IMR-90 (cell line): ENCODE measurements at regions not wholly inside any gene's neighbourhood (a gene's known extent, or its start where the extent isn't known, plus 50 kb on each side); places are given as distances from the start of the nearest gene placed in this dataset.

Experiments used
- ATAC-seq: fragments of 200-7000 bp; cut with Tn5 transposase; 2 replicates; pipeline ENCODE4 v1.9.1; 2020; ENCODE audit warnings: low read depth, mild to moderate bottlenecking, moderate library complexity
- BruUV-seq: library from RNA; stranded (reverse); fragments of 400-500 nt; replicated peaks from 2 replicates; lab custom pipeline; 2021; lab: Mats Ljungman, UMichigan
- CTCF ChIA-PET: fragments of 300-600 bp; formaldehyde crosslinking; extraction: SDS; loops from one replicate; lab custom pipeline; 2021; ENCODE audit warnings: antibody characterized with exemption; lab: Yijun Ruan, JAX
- POLR2A ChIA-PET: fragments of 300-600 bp; sonication (Branson Sonifier 250); formaldehyde crosslinking; loops from one replicate; lab custom pipeline; 2022; ENCODE audit warnings: antibody characterized with exemption; ENCODE audit not compliant: unreplicated experiment; lab: Charles Lee
- DNase-seq: peaks from one replicate; pipeline ENCODE4 v3.0.0; 2013
- H2AFZ ChIP-seq: replicated peaks from 2 replicates; pipeline ENCODE3; 2013; ENCODE audit warnings: low read length, mild to moderate bottlenecking; ENCODE audit not compliant: poor library complexity
- H2AK5ac ChIP-seq: 2 replicates; pipeline ENCODE4 v1.6.1; 2013; ENCODE audit warnings: low read depth, low read length, inconsistent platforms
- H2AK9ac ChIP-seq: replicated peaks from 2 replicates; pipeline ENCODE3; 2013; ENCODE audit warnings: mild to moderate bottlenecking, low read depth, low read length, moderate library complexity; ENCODE audit not compliant: poor library complexity
- H2BK120ac ChIP-seq: 2 replicates; pipeline ENCODE4 v1.6.1; 2013; ENCODE audit warnings: low read depth, low read length, inconsistent platforms
- H2BK15ac ChIP-seq: 3 replicates; pipeline ENCODE4 v1.6.1; 2013; ENCODE audit warnings: low read depth, low read length, inconsistent platforms
- H2BK20ac ChIP-seq: 2 replicates; pipeline ENCODE4 v1.6.1; 2013; ENCODE audit warnings: low read depth, mild to moderate bottlenecking, inconsistent platforms, low read length, moderate library complexity
- H2BK5ac ChIP-seq: 2 replicates; pipeline ENCODE4 v1.6.1; 2013; ENCODE audit warnings: mild to moderate bottlenecking, low read depth, low read length, inconsistent platforms; ENCODE audit not compliant: poor library complexity, severe bottlenecking
- H3K14ac ChIP-seq: replicated peaks from 2 replicates; pipeline ENCODE4 v1.6.1; 2013; ENCODE audit warnings: low read depth, low read length, inconsistent platforms
- H3K18ac ChIP-seq: 2 replicates; pipeline ENCODE4 v1.6.1; 2013; ENCODE audit warnings: low read depth, low read length, control low read depth
- H3K23ac ChIP-seq: 2 replicates; pipeline ENCODE4 v1.6.1; 2013; ENCODE audit warnings: low read depth, low read length, inconsistent platforms
- H3K27ac ChIP-seq: 2 replicates; pipeline ENCODE4 v1.5.1; 2013; ENCODE audit warnings: mild to moderate bottlenecking, control low read depth, low read length; ENCODE audit not compliant: insufficient read depth
- H3K27me3 ChIP-seq: 2 replicates; pipeline ENCODE4 v1.6.1; 2013; ENCODE audit warnings: low read length; ENCODE audit not compliant: control insufficient read depth, insufficient read depth
- H3K36me3 ChIP-seq: 2 replicates; pipeline ENCODE4 v1.6.1; 2013; ENCODE audit warnings: low read length, mixed read lengths; ENCODE audit not compliant: control insufficient read depth, insufficient read depth
- H3K4ac ChIP-seq: 2 replicates; pipeline ENCODE4 v1.6.1; 2013; ENCODE audit warnings: low read depth, low read length, inconsistent platforms
- H3K4me1 ChIP-seq: 2 replicates; pipeline ENCODE4 v1.6.1; 2013; ENCODE audit warnings: low read length, mixed read lengths; ENCODE audit not compliant: control insufficient read depth, insufficient read depth
- H3K4me2 ChIP-seq: 2 replicates; pipeline ENCODE4 v1.6.1; 2013; ENCODE audit warnings: low read depth, mild to moderate bottlenecking, control low read depth, low read length, moderate library complexity
- H3K4me3 ChIP-seq: 2 replicates; pipeline ENCODE4 v1.5.1; 2013; ENCODE audit warnings: low read depth, mild to moderate bottlenecking, control low read depth, low read length, moderate library complexity; ENCODE audit not compliant: insufficient read depth
- H3K56ac ChIP-seq: 2 replicates; pipeline ENCODE4 v1.6.1; 2013; ENCODE audit warnings: low read length, inconsistent platforms; ENCODE audit not compliant: insufficient read depth; ENCODE audit errors: extremely low read depth
- H3K79me1 ChIP-seq, 2 experiments: 2 replicates each; pipeline ENCODE4 v1.6.1; 2013; ENCODE audit warnings: low read length in 2 of 2, inconsistent platforms in 1 of 2, low read depth in 1 of 2
- H3K9ac ChIP-seq: 2 replicates; pipeline ENCODE4 v1.6.1; 2013; ENCODE audit warnings: low read depth, low read length, control low read depth
- H3K9me1 ChIP-seq: 2 replicates; pipeline ENCODE4 v1.6.1; 2013; ENCODE audit warnings: low read length, inconsistent platforms; ENCODE audit not compliant: insufficient read depth
- H3K9me3 ChIP-seq: 2 replicates; pipeline ENCODE4 v1.6.1; 2013; ENCODE audit warnings: low read length; ENCODE audit not compliant: control insufficient read depth, insufficient read depth
- H4K20me1 ChIP-seq: 2 replicates; pipeline ENCODE4 v1.6.1; 2013; ENCODE audit warnings: low read length, inconsistent platforms; ENCODE audit not compliant: insufficient read depth
- H4K5ac ChIP-seq: 2 replicates; pipeline ENCODE4 v1.6.1; 2013; ENCODE audit warnings: mild to moderate bottlenecking, low read depth, low read length, control low read depth
- H4K8ac ChIP-seq, 2 experiments: 2 replicates each; pipeline ENCODE4 v1.6.1; 2013; ENCODE audit warnings: low read depth in 2 of 2, low read length in 2 of 2, control low read depth in 1 of 2, inconsistent platforms in 1 of 2
- H4K91ac ChIP-seq: 2 replicates; pipeline ENCODE4 v1.6.1; 2013; ENCODE audit warnings: low read depth, low read length, inconsistent platforms; ENCODE audit not compliant: insufficient read depth
- CHD1 ChIP-seq: IDR thresholded peaks from 2 replicates; pipeline ENCODE4 v1.6.1; 2012; ENCODE audit warnings: low read depth, low read length, improper control_type of control experiment
- RCOR1 ChIP-seq: IDR thresholded peaks from 2 replicates; pipeline ENCODE4 v1.6.1; 2012; ENCODE audit warnings: mild to moderate bottlenecking, low read length, improper control_type of control experiment; ENCODE audit not compliant: insufficient replicate concordance
- WGBS, 2 experiments: methylation state at CpG; one replicate each; pipeline versions ENCODE4 v1.1.5 to v1.1.7; 2013; ENCODE audit warnings: missing lambda C conversion rate in 2 of 2; ENCODE audit not compliant: insufficient read length in 1 of 2; ENCODE audit errors: extremely low coverage in 2 of 2; 5-methylcytosine and 5-hydroxymethylcytosine counted together
- dilution Hi-C: fragments of 300-500 bp; cut with HindIII; formaldehyde crosslinking; loops from one replicate; pipeline ENCODE4 v1.14.3; 2018; ENCODE audit warnings: low sequenced_read_pairs; ENCODE audit not compliant: unreplicated experiment
- in situ Hi-C: fragments of 300-500 bp; cut with MboI; formaldehyde crosslinking; loops from 3 replicates; pipeline ENCODE4 v1.14.3; 2019; ENCODE audit warnings: low sequenced_read_pairs, inconsistent platforms, mixed read lengths
- intact Hi-C: fragments of 100-400 bp; cut with micrococcal nuclease; formaldehyde crosslinking; loops from 2 replicates; pipeline ENCODE4 v1.10.0; 2022
- TF ChIP-seq, protein P1 (sequence below): fragments of 150-350 bp; IDR thresholded peaks from 2 replicates; pipeline ENCODE4 v1.6.1; 2016; ENCODE audit warnings: low read depth, mild to moderate bottlenecking, low read length, moderate library complexity, borderline replicate concordance

DNA sequence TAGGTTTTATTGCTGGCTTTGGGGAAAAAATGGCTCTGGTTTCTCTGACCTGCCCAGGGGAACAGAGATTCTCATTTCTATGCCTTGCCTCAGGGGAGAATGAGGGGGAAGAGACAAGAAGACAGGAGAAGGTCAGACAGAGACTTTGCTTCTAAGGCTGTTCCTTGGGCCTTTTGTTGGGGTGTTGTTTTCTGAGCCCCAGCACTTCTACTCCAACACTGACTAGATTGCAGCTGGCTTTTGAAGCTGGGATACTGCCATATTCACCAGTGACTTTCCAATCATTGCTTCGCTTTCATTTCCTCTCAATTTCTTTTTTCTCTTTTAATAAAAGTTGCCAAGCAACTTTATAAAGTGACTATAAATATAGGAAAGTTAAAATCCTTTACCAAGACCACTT is 143.2 kb upstream of the ARHGEF26 start:
- no peaks in the 10 kb centered on the region for H3K36me3 ChIP-seq
- H2AFZ ChIP-seq: no peak overlapping the region
- no peak overlapping the region for H3K4me3 ChIP-seq
- no peak overlapping the region for H2BK20ac ChIP-seq
- DNase-seq (no peak), ATAC-seq (no peak)
- H2AK5ac ChIP-seq: no peak overlapping the region
- no peaks in the 10 kb centered on the region for H3K9me1 ChIP-seq
- H3K23ac ChIP-seq: no peak overlapping the region
- no peak overlapping the region for H2BK120ac ChIP-seq
- no peak overlapping the region for H2BK15ac ChIP-seq
- no peak overlapping the region for H4K8ac ChIP-seq
- no peak overlapping the region for H3K9ac ChIP-seq
- no peak overlapping the region for H3K14ac ChIP-seq
- no peaks in the 10 kb centered on the region for H3K79me1 ChIP-seq
- H4K91ac ChIP-seq: no peak overlapping the region
- no peak overlapping the region for H3K4ac ChIP-seq
- no peak overlapping the region for H3K18ac ChIP-seq
- BruUV-seq: no TSS peak
- no peak overlapping the region for H3K27ac ChIP-seq
- H3K4me1 ChIP-seq: no peaks in the 10 kb centered on the region
- ChIA-PET POLR2A (no interaction called here), CTCF (no interaction called here)
- WGBS, 2 experiments: no CpG with 5 or more reads among the region's 1 CpG
- H2BK5ac ChIP-seq: no peak overlapping the region
- no peaks in the 10 kb centered on the region for H3K27me3 ChIP-seq
- TF ChIP-seq, protein P1, sequence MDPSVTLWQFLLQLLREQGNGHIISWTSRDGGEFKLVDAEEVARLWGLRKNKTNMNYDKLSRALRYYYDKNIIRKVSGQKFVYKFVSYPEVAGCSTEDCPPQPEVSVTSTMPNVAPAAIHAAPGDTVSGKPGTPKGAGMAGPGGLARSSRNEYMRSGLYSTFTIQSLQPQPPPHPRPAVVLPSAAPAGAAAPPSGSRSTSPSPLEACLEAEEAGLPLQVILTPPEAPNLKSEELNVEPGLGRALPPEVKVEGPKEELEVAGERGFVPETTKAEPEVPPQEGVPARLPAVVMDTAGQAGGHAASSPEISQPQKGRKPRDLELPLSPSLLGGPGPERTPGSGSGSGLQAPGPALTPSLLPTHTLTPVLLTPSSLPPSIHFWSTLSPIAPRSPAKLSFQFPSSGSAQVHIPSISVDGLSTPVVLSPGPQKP: no peak
- TF ChIP-seq CHD1: no peak
- TF ChIP-seq RCOR1: no peak
- H3K9me3 ChIP-seq: no peaks in the 10 kb centered on the region
- dilution Hi-C loops: no loop called here
- no peak overlapping the region for H2AK9ac ChIP-seq
- in situ Hi-C loops: loop anchor here (25.0 kb wide), 1 partner anchor 966 kb away; no protein-coding TSS in a partner anchor
- H4K20me1 ChIP-seq: no peaks in the 10 kb centered on the region
- no peak overlapping the region for H3K56ac ChIP-seq
- intact Hi-C loops: no loop called here
- H3K4me2 ChIP-seq: no peak overlapping the region
- no peak overlapping the region for H4K5ac ChIP-seq
